HG02885 (cell line): ENCODE measurements at regions not wholly inside any gene's neighbourhood (a gene's known extent, or its start where the extent isn't known, plus 50 kb on each side); places are given as distances from the start of the nearest gene placed in this dataset.

Source experiments
- ATAC-seq: cut with Tn5 transposase; IDR thresholded peaks from one replicate; pipeline ENCODE4 v1.9.1; 2021; ENCODE audit warnings: mild to moderate bottlenecking; ENCODE audit not compliant: unreplicated experiment, poor library complexity

- ATAC-seq = no peak
Measured at GRCh38 chr22:49186762-49187161, 640.9 kb downstream of the BRD1 start.

GRCh38 chr22:49186293-49186692 is 641.4 kb downstream of the BRD1 start:
- ATAC-seq = no peak

GRCh38 chr22:49185312-49185969 is 642.2 kb downstream of the BRD1 start:
- no peak for ATAC-seq

- no peak for ATAC-seq
Measured at GRCh38 chr22:49184736-49185135, 642.9 kb downstream of the BRD1 start.

GRCh38 chr22:49183826-49184216 is 643.9 kb downstream of the BRD1 start:
- no peak for ATAC-seq

GRCh38 chr22:49183208-49183825 is 644.4 kb downstream of the BRD1 start:
- ATAC-seq = no peak

- ATAC-seq = no peak
Measured at GRCh38 chr22:49182416-49182815, 645.3 kb downstream of the BRD1 start.

GRCh38 chr22:49181942-49182341 is 645.7 kb downstream of the BRD1 start:
- ATAC-seq = no peak

GRCh38 chr22:49181431-49181830 is 646.2 kb downstream of the BRD1 start:
- no peak for ATAC-seq

DNA sequence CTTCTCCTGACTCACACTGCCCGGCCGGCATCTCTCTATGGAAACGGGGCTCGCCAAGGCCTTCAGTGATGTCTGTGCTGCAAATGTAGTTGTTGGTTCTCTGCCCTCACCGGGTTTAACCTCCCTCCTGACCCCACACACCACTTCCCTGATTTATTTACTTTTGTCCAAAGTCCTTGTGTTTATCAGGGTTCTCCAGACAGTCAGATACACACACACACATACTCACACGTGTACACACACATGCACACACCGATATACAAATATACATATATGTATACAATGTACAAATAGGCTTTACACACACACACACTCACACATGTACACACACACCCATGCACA is 647.0 kb downstream of the BRD1 start:
- no peak for ATAC-seq

GRCh38 chr22:49179886-49180682 is 647.6 kb downstream of the BRD1 start:
- no peak for ATAC-seq

- no peak for ATAC-seq
Measured at GRCh38 chr22:49179175-49179574, 648.5 kb downstream of the BRD1 start.

DNA sequence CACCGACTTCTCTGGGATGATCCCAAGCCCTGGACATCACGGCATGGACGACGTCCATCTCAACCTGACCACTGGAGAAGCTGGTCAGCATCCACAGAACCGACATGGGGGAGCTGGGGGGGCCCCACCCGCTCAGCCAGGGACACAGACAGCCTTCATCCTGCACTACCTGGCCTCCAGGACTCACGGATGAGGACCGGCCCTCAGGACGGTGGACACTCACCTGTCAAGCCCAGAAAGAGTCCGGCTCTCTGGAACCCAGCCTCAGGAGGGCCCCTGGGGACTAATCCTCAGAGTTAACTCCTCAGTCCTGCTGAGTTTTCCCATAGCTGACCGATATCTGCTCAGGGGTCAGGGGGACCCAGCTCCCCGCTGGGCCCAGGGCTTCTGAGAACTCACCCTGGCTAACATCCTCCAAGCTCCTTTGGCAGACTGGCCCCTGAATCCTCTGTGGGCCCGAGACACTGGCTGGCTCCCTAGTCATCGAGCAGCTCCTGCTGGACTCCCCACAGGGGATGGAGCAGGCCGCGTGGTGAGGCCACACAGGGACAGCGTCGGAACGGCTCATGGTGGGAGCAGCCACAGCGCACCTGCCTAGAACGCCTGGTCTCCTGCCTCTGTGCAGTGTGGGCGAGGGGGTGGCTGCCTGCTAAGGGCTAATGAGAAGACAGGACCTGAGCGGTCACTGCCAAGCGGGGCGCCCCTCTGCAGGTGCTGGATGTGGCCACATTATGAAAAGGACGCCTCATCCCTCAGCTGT is 649.2 kb downstream of the BRD1 start:
- no peak for ATAC-seq

DNA sequence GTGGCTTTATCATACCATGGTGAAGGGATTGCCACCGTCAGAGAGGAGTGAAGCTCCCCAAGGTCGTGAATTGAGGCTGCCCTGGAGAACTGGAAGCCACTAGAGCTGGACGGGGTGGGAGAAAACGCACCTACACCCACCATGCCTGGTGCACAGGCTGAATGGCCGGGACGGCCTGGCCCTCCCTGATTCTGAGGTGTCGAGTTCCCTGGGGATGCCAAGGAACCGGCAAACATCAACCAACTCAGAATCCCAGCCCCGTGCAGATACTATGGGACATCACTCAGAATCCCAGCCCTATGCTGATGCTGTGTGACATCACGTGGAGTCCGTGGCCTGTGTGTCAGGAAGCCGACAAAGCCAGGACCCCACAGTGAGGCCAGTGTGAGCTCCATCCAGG is 650.0 kb downstream of the BRD1 start:
- ATAC-seq = no peak

- ATAC-seq = no peak
Measured at GRCh38 chr22:49176956-49177355, 650.7 kb downstream of the BRD1 start.

GRCh38 chr22:49170053-49170452 is 657.6 kb downstream of the BRD1 start:
- ATAC-seq = no peak

- no peak for ATAC-seq
Measured at GRCh38 chr22:49169074-49169744, 658.5 kb downstream of the BRD1 start.

DNA sequence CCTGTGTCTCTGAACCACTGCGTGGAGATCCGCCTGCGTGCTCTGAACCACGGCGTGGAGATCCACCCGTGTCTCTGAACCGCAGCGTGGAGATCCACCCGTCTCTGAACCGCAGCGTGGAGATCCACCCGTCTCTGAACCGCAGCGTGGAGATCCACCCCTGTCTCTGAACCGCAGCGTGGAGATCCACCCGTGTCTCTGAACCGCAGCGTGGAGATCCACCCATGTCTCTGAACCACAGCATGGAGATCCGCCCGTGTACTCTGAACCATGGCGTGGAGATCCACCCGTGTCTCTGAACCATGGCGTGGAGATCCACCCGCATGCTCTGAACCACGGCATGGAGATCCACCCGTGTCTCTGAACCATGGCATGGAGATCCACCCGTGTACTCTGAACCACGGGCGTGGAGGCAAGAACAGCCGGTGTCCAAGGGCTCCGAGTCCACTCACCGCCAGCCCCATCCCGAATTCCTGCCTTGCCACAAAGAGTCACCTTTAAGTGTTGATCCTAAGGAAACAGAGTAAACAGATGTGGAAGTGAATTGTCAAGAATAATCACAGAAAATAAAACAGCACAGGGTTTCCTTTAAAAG is 659.4 kb downstream of the BRD1 start:
- ATAC-seq = no peak

- no peak for ATAC-seq
Measured at GRCh38 chr22:49166746-49167145, 660.9 kb downstream of the BRD1 start.

- no peak for ATAC-seq
Measured at GRCh38 chr22:49166211-49166610, 661.5 kb downstream of the BRD1 start.
